ENCODE measurements at regions not wholly inside any gene's neighbourhood (a gene's known extent, or its start where the extent isn't known, plus 50 kb on each side); places are given as distances from the start of the nearest gene placed in this dataset.

GRCh38 chr4:63308697-63309096 lies 1100.6 kb downstream of the TECRL start:
- H3K9me3 ChIP-seq (ENCODE audit: control insufficient read depth, insufficient read depth, low read depth, low read length) = no peaks in the 10 kb centered on the region
- no peak for ATAC-seq
- no peaks in the 10 kb centered on the region for H3K4me1 ChIP-seq (ENCODE audit: control insufficient read depth, insufficient read depth, low read length)
- H3K4me3 ChIP-seq (ENCODE audit: low read depth in 2 of 2, low read length in 2 of 2) = no peak overlapping the region
- intact Hi-C loops (cut with micrococcal nuclease; ENCODE audit: unreplicated experiment) = no loop called here
- ChIA-PET POLR2A (no interaction called here), CTCF (no interaction called here)
- DNase-seq (ENCODE audit: low read depth, low spot score) = no peak
- in situ Hi-C loops (cut with HindIII; ENCODE audit: low pct_unique_long_range_greater_than_20kb, low sequenced_read_pairs) = no loop called here
- no TSS peak for BruUV-seq (replicated peaks)
- H3K27me3 ChIP-seq (ENCODE audit: control insufficient read depth, insufficient read depth, low read length) = no peaks in the 10 kb centered on the region
- TF ChIP-seq SIN3A (IDR thresholded peaks at IDR 0.05; ENCODE audit: borderline replicate concordance, insufficient read depth, low read depth, low read length) = no peak
- no peak for TF ChIP-seq TCF7L2 (IDR thresholded peaks at IDR 0.05; ENCODE audit: low read depth, low read length)
- no peak for TF ChIP-seq REST (IDR thresholded peaks at IDR 0.05; ENCODE audit: insufficient read depth in 1 of 2, low read depth in 2 of 2, low read length in 1 of 2)
- TF ChIP-seq CTCF (IDR thresholded peaks at IDR 0.05) = no peak
- no peak for TF ChIP-seq POLR2AphosphoS5 (IDR thresholded peaks at IDR 0.05; ENCODE audit: low read depth, low read length)
- no peak overlapping the region for H3K27ac ChIP-seq (ENCODE audit: low read length)
- no peaks in the 10 kb centered on the region for H3K36me3 ChIP-seq (ENCODE audit: control insufficient read depth, insufficient read depth, low read length)

- intact Hi-C loops (cut with micrococcal nuclease; ENCODE audit: unreplicated experiment) (no loop called here), in situ Hi-C loops (cut with HindIII; ENCODE audit: low pct_unique_long_range_greater_than_20kb, low sequenced_read_pairs) (no loop called here)
- H3K27me3 ChIP-seq (ENCODE audit: control insufficient read depth, insufficient read depth, low read length) = no peaks in the 10 kb centered on the region
- DNase-seq (ENCODE audit: low read depth, low spot score) (no peak), ATAC-seq (no peak)
- no TSS peak for BruUV-seq (replicated peaks)
- H3K36me3 ChIP-seq (ENCODE audit: control insufficient read depth, insufficient read depth, low read length) = no peaks in the 10 kb centered on the region
- H3K9me3 ChIP-seq (ENCODE audit: control insufficient read depth, insufficient read depth, low read depth, low read length) = no peaks in the 10 kb centered on the region
- no peak overlapping the region for H3K27ac ChIP-seq (ENCODE audit: low read length)
- TF ChIP-seq CTCF (IDR thresholded peaks at IDR 0.05) (no peak), TCF7L2 (IDR thresholded peaks at IDR 0.05; ENCODE audit: low read depth, low read length) (no peak), REST (IDR thresholded peaks at IDR 0.05; ENCODE audit: insufficient read depth in 1 of 2, low read depth in 2 of 2, low read length in 1 of 2) (no peak), SIN3A (IDR thresholded peaks at IDR 0.05; ENCODE audit: borderline replicate concordance, insufficient read depth, low read depth, low read length) (no peak), POLR2AphosphoS5 (IDR thresholded peaks at IDR 0.05; ENCODE audit: low read depth, low read length) (no peak)
- ChIA-PET CTCF (no interaction called here), POLR2A (no interaction called here)
- no peak overlapping the region for H3K4me3 ChIP-seq (ENCODE audit: low read depth in 2 of 2, low read length in 2 of 2)
- no peaks in the 10 kb centered on the region for H3K4me1 ChIP-seq (ENCODE audit: control insufficient read depth, insufficient read depth, low read length)
These were observed 1106.5 kb downstream of the TECRL start for GRCh38 chr4:63302792-63303191.

Measured in Panc1 (cell line).